HS-5 (cell line): ENCODE measurements at regions not wholly inside any gene's neighbourhood (a gene's known extent, or its start where the extent isn't known, plus 50 kb on each side); places are given as distances from the start of the nearest gene placed in this dataset.

Experiments used
- DNase-seq: peaks from one replicate; pipeline ENCODE4 v3.0.0-alpha.2; 2012; ENCODE audit warnings: low read depth

GRCh38 chr1:29505532-29506220, 269.4 kb downstream of the PTPRU start:
- no peak for DNase-seq

GRCh38 chr1:29504709-29505410, 268.5 kb downstream of the PTPRU start:
- no peak for DNase-seq

- DNase-seq = no peak
Observed at GRCh38 chr1:29504196-29504595, 267.9 kb downstream of the PTPRU start.

DNA sequence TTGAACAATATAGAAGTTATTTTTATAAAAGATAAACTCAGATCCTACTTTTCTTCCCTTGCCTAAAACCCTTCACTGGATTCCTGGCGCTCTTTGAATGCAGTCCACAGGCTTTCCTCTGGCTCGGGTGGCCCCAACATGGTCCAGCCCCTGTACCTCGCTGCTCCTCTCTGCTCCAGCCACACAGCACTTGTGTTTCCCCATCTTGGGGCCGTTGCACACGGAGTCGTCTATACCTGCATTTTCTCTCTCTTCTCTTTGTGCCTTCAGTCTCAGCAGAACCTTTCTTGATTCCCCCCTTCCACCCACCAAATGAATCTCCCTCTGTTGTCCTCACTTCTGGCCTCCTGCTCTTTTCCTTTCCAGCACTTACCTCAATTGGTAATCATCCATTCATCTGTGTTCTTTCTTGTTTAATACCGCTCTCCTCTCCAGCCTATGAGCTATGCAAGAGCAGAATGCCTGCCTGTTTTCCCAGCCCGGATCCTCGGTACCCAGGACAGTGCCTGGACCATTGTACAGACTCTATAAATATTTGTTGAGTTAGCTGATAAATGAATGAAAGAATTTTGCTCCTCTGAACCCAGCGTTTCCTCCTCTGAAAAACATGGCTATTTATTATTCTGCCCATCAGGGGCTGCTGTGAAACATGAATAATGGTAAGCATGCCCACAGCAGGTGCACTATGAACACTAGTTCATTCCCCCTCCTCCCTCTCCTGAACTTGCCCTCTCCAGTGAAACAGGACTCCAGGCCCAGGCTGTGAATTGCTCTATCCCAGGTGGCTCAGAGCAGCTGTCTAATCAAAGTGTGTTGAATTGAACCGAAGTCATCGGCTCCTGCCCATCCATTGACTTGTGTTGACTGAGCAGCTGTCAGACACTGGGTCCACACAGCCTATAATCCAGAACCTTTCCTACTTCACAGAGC, 266.9 kb downstream of the PTPRU start:
- DNase-seq = no peak

DNA sequence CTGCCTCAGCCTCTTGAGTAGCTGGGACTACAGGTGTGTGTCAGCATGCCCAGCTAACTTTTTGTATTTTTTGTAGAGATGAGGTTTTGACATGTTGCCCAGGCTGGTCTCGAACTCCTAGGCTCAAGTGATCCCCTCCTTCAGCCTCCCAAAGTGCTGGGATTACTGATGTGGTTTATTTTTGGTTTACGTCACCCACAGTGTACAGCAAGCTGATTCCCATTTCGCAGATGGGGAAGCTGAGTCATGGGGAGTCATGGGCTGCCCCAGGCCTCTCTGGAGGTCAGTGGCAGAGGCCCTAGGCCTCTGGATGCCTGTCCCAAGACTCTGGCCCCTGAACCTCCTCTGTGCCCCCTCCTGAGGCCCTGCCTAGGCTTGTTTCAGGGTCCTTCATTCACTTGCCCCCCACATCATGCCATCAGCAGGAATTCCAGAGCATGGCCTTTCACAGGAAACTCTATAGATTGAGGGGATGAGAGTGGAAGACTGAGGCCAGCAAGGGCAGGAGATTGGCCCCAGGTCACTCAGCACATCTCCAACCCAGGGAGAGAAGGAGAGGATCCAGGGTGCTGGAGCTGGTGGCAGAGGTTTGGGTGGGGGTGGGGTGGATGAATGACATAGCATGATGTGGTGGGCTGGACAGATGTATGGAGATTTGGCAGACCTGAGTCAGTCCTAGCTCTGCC, 266.0 kb downstream of the PTPRU start:
- no peak for DNase-seq

GRCh38 chr1:29501227-29501976, 265.1 kb downstream of the PTPRU start:
- DNase-seq = no peak

GRCh38 chr1:29500651-29501050, 264.3 kb downstream of the PTPRU start:
- no peak for DNase-seq

DNA sequence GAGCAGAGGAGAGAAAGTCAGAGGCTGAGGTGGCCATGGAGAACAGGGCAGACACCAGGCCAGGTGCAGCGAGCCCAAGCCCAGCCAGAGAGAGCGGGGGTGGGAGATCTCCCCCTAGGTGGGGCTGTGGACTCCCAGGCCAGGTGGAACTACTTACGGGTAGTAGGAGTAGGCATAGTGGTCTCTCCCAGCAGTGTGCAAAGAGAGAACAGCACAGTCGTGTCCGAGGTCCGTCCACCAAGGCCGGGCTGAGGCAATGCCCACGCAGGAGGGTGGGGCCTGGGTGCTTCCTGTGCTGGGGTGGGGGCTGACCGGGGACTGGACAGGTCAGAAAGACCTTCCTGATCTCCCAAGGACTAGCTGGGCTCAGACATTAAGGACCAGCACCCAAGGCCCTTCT, 263.7 kb downstream of the PTPRU start:
- no peak for DNase-seq

DNA sequence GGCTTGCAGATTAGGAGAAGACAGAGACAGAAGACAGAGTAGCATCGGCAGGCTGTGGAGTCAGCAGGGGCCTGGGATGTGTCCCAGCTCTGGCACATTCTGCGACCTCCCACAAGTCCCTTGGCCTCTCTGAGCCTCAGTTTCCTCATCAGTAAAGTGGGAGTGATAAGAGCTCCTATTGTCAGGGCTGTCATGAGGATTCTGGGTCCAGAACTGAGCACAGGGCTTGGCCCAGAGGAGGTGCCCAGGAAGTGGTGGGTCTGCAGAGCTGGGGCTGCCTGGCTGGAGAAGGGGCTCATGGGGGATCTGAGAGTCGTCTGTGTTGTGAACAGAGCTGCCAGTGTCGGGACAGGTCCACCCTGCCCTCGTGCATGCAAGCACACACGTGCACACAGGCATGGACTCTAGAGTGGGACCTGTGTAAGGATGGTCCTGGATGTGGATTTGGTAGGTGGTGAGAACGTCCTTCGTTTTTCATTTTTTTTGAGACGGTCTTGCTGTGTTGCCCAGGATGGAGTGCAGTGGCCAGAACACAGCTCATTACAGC, 262.9 kb downstream of the PTPRU start:
- DNase-seq = no peak

GRCh38 chr1:29498126-29499103, 262.1 kb downstream of the PTPRU start:
- no peak for DNase-seq

GRCh38 chr1:29497395-29498125, 261.2 kb downstream of the PTPRU start:
- no peak for DNase-seq

DNA sequence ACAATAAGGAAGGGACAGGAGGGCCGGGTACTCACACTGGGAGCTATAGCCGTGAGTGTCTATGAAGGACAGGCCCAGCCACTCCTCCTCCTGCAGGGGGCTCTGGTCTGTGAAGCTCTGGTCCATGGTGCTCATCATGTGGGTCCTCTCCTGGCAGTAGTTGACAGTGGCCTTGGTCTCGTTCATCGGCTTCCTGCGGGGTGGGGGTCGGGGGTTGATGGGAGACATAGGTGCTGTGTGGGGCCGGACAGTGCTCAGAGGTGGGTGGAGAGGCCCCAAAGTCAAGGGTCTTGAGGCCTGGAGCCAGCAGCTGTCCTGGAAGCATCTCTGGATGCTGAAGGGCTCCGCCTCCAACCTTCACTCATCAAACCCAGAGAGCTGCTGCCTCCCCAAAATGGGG, 260.4 kb downstream of the PTPRU start:
- DNase-seq = no peak

DNA sequence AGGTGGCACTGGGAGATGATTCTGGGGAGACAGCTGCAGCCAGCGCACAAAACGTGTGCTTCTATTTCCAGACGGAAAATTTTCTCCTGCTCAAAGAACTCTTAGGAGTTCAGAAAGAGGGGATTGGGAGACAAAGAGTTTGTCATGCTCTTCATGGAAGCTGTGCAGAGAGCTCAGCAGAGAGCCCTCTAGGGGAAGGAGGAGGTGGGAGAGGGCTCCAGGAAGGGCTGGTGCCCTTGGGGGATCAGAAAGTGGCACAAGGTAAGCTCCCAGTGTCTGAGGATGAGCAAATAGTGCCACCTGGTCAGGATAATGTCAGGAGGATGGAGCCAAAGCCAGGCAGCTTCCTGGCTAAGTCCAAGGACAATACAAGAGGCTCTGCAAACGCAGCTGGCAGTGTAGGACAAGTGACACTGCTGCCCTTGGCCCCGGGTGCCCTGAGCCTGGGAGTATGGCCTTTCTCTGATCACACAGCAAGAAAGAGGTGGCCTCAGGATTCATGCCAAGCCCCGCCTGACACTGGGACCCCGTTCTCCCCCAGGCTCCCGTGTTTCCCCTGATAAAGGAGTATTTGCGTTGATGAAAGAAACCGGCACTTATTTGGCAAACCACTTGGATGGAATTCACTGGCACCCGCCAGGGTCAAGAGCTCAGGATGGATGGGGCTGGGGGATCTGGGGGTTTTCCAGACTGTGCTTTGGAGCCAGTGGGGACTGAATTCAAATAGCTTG, 254.0 kb downstream of the PTPRU start:
- DNase-seq = no peak

DNA sequence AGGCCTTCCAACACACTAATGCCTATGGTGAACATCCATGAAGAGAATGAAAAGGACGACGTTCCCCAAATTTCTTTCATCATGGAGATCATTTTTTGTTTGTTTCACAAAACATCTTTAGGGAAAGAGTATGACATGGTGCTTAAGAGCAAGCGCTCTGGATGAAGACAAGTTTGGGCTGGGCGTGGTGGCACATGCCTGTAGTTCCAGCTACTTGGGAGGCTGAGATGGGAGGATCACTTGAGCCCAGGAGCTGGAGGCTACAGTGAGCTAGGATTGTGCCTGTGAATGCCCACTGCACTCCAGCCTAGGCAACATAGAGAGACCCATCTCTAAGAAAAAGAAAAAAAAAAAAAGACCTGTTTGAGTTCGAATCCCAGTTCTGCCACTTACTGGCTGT, 253.1 kb downstream of the PTPRU start:
- no peak for DNase-seq

GRCh38 chr1:29488794-29489311, 252.5 kb downstream of the PTPRU start:
- DNase-seq = no peak

GRCh38 chr1:29488086-29488793, 251.9 kb downstream of the PTPRU start:
- DNase-seq = no peak

- DNase-seq = no peak
Observed at GRCh38 chr1:29487291-29487690, 251.0 kb downstream of the PTPRU start.
